AG09319 (cell line): ENCODE measurements at regions not wholly inside any gene's neighbourhood (a gene's known extent, or its start where the extent isn't known, plus 50 kb on each side); places are given as distances from the start of the nearest gene placed in this dataset.

Source experiments
- DNase-seq: peaks from one replicate; pipeline ENCODE4 v3.0.0-alpha.2; 2010; ENCODE audit warnings: low read depth; ENCODE audit errors: extremely low read depth
- CTCF ChIP-seq: IDR thresholded peaks from 2 replicates; pipeline ENCODE4 v1.5.1; 2011; ENCODE audit warnings: low read depth, mild to moderate bottlenecking, inconsistent platforms, low read length, moderate library complexity

GRCh38 chr12:87086118-87086891 is 830.1 kb upstream of the MGAT4C start:
- no peak for TF ChIP-seq CTCF
- no peak for DNase-seq

GRCh38 chr12:87085286-87085685 is 829.1 kb upstream of the MGAT4C start:
- DNase-seq: no peak
- no peak for TF ChIP-seq CTCF

GRCh38 chr12:87082756-87083155 is 826.6 kb upstream of the MGAT4C start:
- DNase-seq: no peak
- no peak for TF ChIP-seq CTCF

- no peak for TF ChIP-seq CTCF
- no peak for DNase-seq
Observed at GRCh38 chr12:87074781-87075180, 818.6 kb upstream of the MGAT4C start.

GRCh38 chr12:87066326-87066725 is 810.1 kb upstream of the MGAT4C start:
- no peak for DNase-seq
- TF ChIP-seq CTCF: no peak

- TF ChIP-seq CTCF: no peak
- no peak for DNase-seq
Observed at GRCh38 chr12:87059231-87059630, 803.0 kb upstream of the MGAT4C start.

- no peak for DNase-seq
Observed at GRCh38 chr12:87054226-87054625, 798.0 kb upstream of the MGAT4C start.

More at GRCh38 chr12:87054226-87054625, 798.0 kb upstream of the MGAT4C start:
- no peak for TF ChIP-seq CTCF
